ENCODE measurements at regions not wholly inside any gene's neighbourhood (a gene's known extent, or its start where the extent isn't known, plus 50 kb on each side); places are given as distances from the start of the nearest gene placed in this dataset.

- ChIA-PET POLR2A (interaction anchor here (0.6 kb wide), 1 partner anchor 51 kb away, joined by 4 read pairs; no protein-coding TSS in a partner anchor), CTCF (ENCODE audit: low intra/inter-chr PET ratio) (interaction anchor here (0.7 kb wide), 1 partner anchor 474 kb away, joined by 3 read pairs; no protein-coding TSS in a partner anchor)
- Histone ChIP-seq H3K27me3 (ENCODE audit: control insufficient read depth in 2 of 2, insufficient read depth in 2 of 2, low read length in 2 of 2) (no peaks in the 10 kb centered on the region), H3K4me3 (no peak overlapping the region), H3K36me3 (ENCODE audit: control insufficient read depth, insufficient read depth, low read length) (no peaks in the 10 kb centered on the region), H4K20me1 (replicated peaks; ENCODE audit: control insufficient read depth, insufficient read depth, low read length) (no peaks in the 10 kb centered on the region), H3K4me2 (ENCODE audit: insufficient read depth, low read length) (no peak overlapping the region), H3K79me2 (ENCODE audit: control insufficient read depth, insufficient read depth, low read length) (no peaks in the 10 kb centered on the region), H3K9ac (ENCODE audit: insufficient read depth in 1 of 2, low read depth in 2 of 2, low read length in 2 of 2) (no peak overlapping the region), H3K9me3 (replicated peaks; ENCODE audit: control insufficient read depth, insufficient read depth, low read depth, low read length) (no peaks in the 10 kb centered on the region; the same call in none of the 2 replicates), H3K9me1 (ENCODE audit: control insufficient read depth, insufficient read depth, low read length) (no peaks in the 10 kb centered on the region), H2AFZ (ENCODE audit: low read depth, low read length) (0 out of 2 replicates have a peak overlapping the region, but pooled peaks have one; percentile 2), H3K4me1 (replicated peaks in 1 of 2; ENCODE audit: control insufficient read depth in 2 of 2, insufficient read depth in 2 of 2, low read length in 2 of 2) (no peaks in the 10 kb centered on the region; a peak in 1 of 5 replicates), H3K27ac (ENCODE audit: extremely low read depth, low read depth, low read length) (no peak overlapping the region)
- DNase-seq (ENCODE audit: extremely low read depth in 1 of 4, low spot score in 3 of 4) (no peak), FAIRE-seq (no peak), ATAC-seq (no peak; the same call in 2 of the 3 replicates)
- in situ Hi-C loops (cut with MboI) = loop anchor here (10.0 to 25.0 kb wide), 2 partner anchors 482 to 835 kb away; no protein-coding TSS in a partner anchor
- TF ChIP-seq BRD4 (IDR thresholded peaks at IDR 0.05) = no peak
- TF ChIP-seq KLF6 (CRISPR knock-in tag; IDR thresholded peaks at IDR 0.05; ENCODE audit: borderline replicate concordance) = no peak
- no peak for TF ChIP-seq BCL6 (CRISPR knock-in tag; IDR thresholded peaks at IDR 0.05)
- BruUV-seq (replicated peaks) = no TSS peak
- intact Hi-C loops (cut with micrococcal nuclease) = no loop called here
- WGBS (ENCODE audit: insufficient coverage, low coverage, missing lambda C conversion rate) = 84% methylated on average over 2 of the region's 2 CpGs
Measured at GRCh38 chr7:16080131-16080530, 341.2 kb downstream of the CRPPA start.

GRCh38 chr7:16079723-16080122 lies 341.6 kb downstream of the CRPPA start:
- intact Hi-C loops (cut with micrococcal nuclease) = loop anchor here (2.0 to 10.0 kb wide), 4 partner anchors 189 to 838 kb away; no protein-coding TSS in a partner anchor
- ATAC-seq = no peak
- no peak for TF ChIP-seq TOE1 (IDR thresholded peaks at IDR 0.05; ENCODE audit: borderline replicate concordance)
- no peak for TF ChIP-seq TOE1 (CRISPR knock-in tag; IDR thresholded peaks at IDR 0.05; ENCODE audit: borderline replicate concordance, low read depth)
- TF ChIP-seq MECOM (CRISPR knock-in tag; IDR thresholded peaks at IDR 0.05) = no peak
- TF ChIP-seq ZNF318 (IDR thresholded peaks at IDR 0.05; ENCODE audit: borderline replicate concordance in 1 of 2, low read depth in 1 of 2) = no peak

More at GRCh38 chr7:16079723-16080122, 341.6 kb downstream of the CRPPA start:
- H4K20me1 ChIP-seq (replicated peaks; ENCODE audit: control insufficient read depth, insufficient read depth, low read length) = no peaks in the 10 kb centered on the region
- FAIRE-seq (no peak), DNase-seq (ENCODE audit: extremely low read depth in 1 of 4, low spot score in 3 of 4) (no peak)
- no peak overlapping the region for H3K27ac ChIP-seq (ENCODE audit: extremely low read depth, low read depth, low read length)
- H3K4me2 ChIP-seq (ENCODE audit: insufficient read depth, low read length) = no peak overlapping the region; the same call in 1 of the 2 replicates
- 0 out of 2 replicates have a peak overlapping the region, but pooled peaks have one; percentile 2 for H2AFZ ChIP-seq (ENCODE audit: low read depth, low read length)
- H3K9ac ChIP-seq (ENCODE audit: insufficient read depth in 1 of 2, low read depth in 2 of 2, low read length in 2 of 2) = no peak overlapping the region
- WGBS (ENCODE audit: insufficient coverage, low coverage, missing lambda C conversion rate) = 86% methylated on average over 3 of the region's 3 CpGs
- no peak overlapping the region for H3K4me3 ChIP-seq
- H3K27me3 ChIP-seq (ENCODE audit: control insufficient read depth in 2 of 2, insufficient read depth in 2 of 2, low read length in 2 of 2) = no peaks in the 10 kb centered on the region
- no TSS peak for BruUV-seq (replicated peaks)
- in situ Hi-C loops (cut with MboI) = loop anchor here (10.0 to 25.0 kb wide), 2 partner anchors 483 to 835 kb away; no protein-coding TSS in a partner anchor
- H3K9me3 ChIP-seq (replicated peaks; ENCODE audit: control insufficient read depth, insufficient read depth, low read depth, low read length) = no peaks in the 10 kb centered on the region; the same call in none of the 2 replicates
- H3K79me2 ChIP-seq (ENCODE audit: control insufficient read depth, insufficient read depth, low read length) = no peaks in the 10 kb centered on the region
- no peaks in the 10 kb centered on the region for H3K9me1 ChIP-seq (ENCODE audit: control insufficient read depth, insufficient read depth, low read length)
- ChIA-PET CTCF (ENCODE audit: low intra/inter-chr PET ratio) (interaction anchor here (0.7 to 2.5 kb wide), 2 partner anchors 474 to 485 kb away, joined by 3 to 15 read pairs; no protein-coding TSS in a partner anchor), POLR2A (interaction anchor here (0.6 kb wide), 1 partner anchor 51 kb away, joined by 4 read pairs; no protein-coding TSS in a partner anchor)
- H3K36me3 ChIP-seq (ENCODE audit: control insufficient read depth, insufficient read depth, low read length) = no peaks in the 10 kb centered on the region
- no peaks in the 10 kb centered on the region; a peak in 1 of 5 replicates for H3K4me1 ChIP-seq (replicated peaks in 1 of 2; ENCODE audit: control insufficient read depth in 2 of 2, insufficient read depth in 2 of 2, low read length in 2 of 2)
